Activated naive CD4-positive, alpha-beta T cell treated with anti-CD3 and anti-CD28 coated beads for 36 hours (primary cell): ENCODE measurements at regions not wholly inside any gene's neighbourhood (a gene's known extent, or its start where the extent isn't known, plus 50 kb on each side); places are given as distances from the start of the nearest gene placed in this dataset.
"Not testable (repeated sequence)": the region's sequence is repeated elsewhere in the genome, so short reads cannot be mapped to it uniquely, and the experiment has no call there.

Source experiments
- CTCF ChIA-PET: fragments of 350-600 bp; sonication (Branson Sonifier 250); formaldehyde crosslinking; loops from one replicate; lab custom pipeline; 2021; ENCODE audit warnings: antibody characterized with exemption; lab: Charles Lee
- DNase-seq: peaks from one replicate; pipeline ENCODE4 v3.0.0-alpha.2; 2020
- H3K27ac Mint-ChIP-seq: one replicate; pipeline ENCODE4 v1.8.0; 2021; ENCODE audit warnings: mild to moderate bottlenecking, mixed read lengths
- H3K27me3 Mint-ChIP-seq: one replicate; pipeline ENCODE4 v1.8.0; 2021; ENCODE audit warnings: low read depth, mixed read lengths
- H3K36me3 Mint-ChIP-seq: one replicate; pipeline ENCODE4 v1.8.0; 2021; ENCODE audit warnings: low read depth, mixed read lengths
- H3K4me1 Mint-ChIP-seq: one replicate; pipeline ENCODE4 v1.8.0; 2021; ENCODE audit warnings: low read depth, mixed read lengths
- H3K4me3 Mint-ChIP-seq: one replicate; pipeline ENCODE4 v1.8.0; 2021; ENCODE audit warnings: mild to moderate bottlenecking, moderate library complexity, mixed read lengths
- H3K9me3 Mint-ChIP-seq: one replicate; pipeline ENCODE4 v1.8.0; 2021; ENCODE audit warnings: mixed read lengths
- intact Hi-C: fragments of 100-400 bp; cut with micrococcal nuclease; formaldehyde crosslinking; loops from one replicate; pipeline ENCODE4 v1.15.1; 2023

DNA sequence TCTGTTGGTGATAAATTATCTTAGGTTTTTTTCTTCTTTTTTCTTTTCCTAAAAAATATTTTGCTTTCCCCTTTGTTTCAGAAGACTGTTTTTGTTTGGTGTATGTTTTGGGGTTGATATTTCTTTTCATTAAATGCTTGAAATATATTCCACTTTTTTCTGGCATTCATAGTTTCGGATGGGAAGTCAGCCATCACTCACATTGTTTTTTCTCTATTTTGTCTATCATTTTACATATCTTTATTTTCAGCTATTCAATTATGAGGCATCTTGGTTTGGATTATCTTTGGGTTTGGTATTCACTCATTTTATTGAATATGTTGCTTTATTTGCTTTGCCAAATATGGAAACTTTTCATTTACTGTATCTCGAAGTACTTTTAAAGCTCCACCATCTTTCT is 600.5 kb upstream of the EYS start:
- intact Hi-C loops, result no loop called here
- H3K4me1 Mint-ChIP-seq, result no peaks in the 10 kb centered on the region
- no peak for DNase-seq
- peaks cover 12% of the 10 kb centered on the region for H3K9me3 Mint-ChIP-seq
- H3K27me3 Mint-ChIP-seq, result no peaks in the 10 kb centered on the region
- H3K4me3 Mint-ChIP-seq, result no peak overlapping the region
- CTCF ChIA-PET, result no interaction called here
- no peaks in the 10 kb centered on the region for H3K36me3 Mint-ChIP-seq
- H3K27ac Mint-ChIP-seq, result no peak overlapping the region

DNA sequence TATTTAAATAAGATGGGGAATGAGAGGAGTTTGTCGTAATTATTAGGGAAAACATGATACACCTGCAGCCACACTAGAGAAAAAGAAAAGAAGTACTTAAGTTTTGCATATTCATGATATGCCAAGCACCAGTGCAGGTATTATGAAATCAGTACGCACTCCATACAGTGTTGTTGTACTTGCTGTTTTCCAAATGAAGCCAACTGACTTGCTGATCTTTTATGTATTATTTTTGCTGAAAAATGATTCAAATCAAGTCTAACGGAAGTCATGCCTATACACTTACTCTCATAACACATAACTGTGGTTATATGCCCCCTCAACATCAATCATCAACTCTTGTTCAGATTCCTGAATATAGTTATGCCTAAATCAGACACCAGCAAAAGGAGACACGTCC is 584.9 kb upstream of the EYS start:
- H3K27me3 Mint-ChIP-seq, result no peaks in the 10 kb centered on the region
- DNase-seq, result no peak
- peaks cover 6% of the 10 kb centered on the region for H3K9me3 Mint-ChIP-seq

DNA sequence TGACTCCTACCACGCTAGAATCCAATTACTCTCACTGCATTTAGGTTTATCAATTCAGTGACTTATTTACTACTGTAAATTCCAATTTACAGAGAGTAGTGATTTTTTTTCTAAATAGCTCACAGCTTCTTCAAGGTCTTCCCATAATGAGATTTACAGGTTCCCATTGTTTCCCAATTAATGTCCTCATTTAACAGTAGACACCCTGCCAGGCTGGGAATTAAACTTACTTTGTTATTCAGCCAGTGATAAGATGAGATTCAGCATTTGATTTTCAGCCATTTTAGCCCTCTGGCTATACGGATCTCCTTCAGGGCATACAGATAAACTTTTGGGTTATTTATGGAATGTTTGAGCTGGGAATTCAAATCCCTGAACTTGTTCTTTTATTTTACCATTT is 582.9 kb upstream of the EYS start:
- H3K27ac Mint-ChIP-seq, result no peak overlapping the region
- CTCF ChIA-PET, result no interaction called here
- DNase-seq, result no peak
- H3K9me3 Mint-ChIP-seq, result peaks cover 5% of the 10 kb centered on the region
- no peaks in the 10 kb centered on the region for H3K4me1 Mint-ChIP-seq
- intact Hi-C loops, result no loop called here
- H3K4me3 Mint-ChIP-seq, result no peak overlapping the region
- H3K27me3 Mint-ChIP-seq, result no peaks in the 10 kb centered on the region
- H3K36me3 Mint-ChIP-seq, result no peaks in the 10 kb centered on the region

More for the DNA sequence above, 584.9 kb upstream of the EYS start:
- Mint-ChIP-seq H3K36me3 (no peaks in the 10 kb centered on the region), H3K4me1 (no peaks in the 10 kb centered on the region), H3K27ac (no peak overlapping the region), H3K4me3 (no peak overlapping the region)
- CTCF ChIA-PET, result no interaction called here
- intact Hi-C loops, result no loop called here

DNA sequence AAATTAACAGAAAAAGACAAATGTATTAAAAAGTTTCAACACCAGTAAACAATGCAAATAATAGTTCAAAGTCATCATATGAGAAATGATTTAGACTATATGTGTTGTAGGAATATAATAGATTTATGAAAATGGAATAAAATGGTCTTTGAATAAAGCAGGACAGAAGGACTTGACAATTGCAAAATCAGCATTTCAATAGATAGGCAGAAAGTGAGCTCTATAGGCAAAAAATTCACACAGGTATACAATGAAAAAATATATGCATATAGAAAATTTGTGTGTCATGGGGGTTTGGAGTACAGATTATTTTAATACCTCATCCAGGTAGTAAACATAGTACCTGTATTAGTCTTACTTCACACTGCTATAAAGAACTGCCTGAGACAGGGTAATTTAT is 571.1 kb upstream of the EYS start:
- Mint-ChIP-seq H3K4me1 (no peaks in the 10 kb centered on the region), H3K36me3 (no peaks in the 10 kb centered on the region), H3K27me3 (no peaks in the 10 kb centered on the region), H3K9me3 (peaks cover 4% of the 10 kb centered on the region), H3K4me3 (no peak overlapping the region), H3K27ac (no peak overlapping the region)
- no peak for DNase-seq
- CTCF ChIA-PET, result no interaction called here
- intact Hi-C loops, result no loop called here

DNA sequence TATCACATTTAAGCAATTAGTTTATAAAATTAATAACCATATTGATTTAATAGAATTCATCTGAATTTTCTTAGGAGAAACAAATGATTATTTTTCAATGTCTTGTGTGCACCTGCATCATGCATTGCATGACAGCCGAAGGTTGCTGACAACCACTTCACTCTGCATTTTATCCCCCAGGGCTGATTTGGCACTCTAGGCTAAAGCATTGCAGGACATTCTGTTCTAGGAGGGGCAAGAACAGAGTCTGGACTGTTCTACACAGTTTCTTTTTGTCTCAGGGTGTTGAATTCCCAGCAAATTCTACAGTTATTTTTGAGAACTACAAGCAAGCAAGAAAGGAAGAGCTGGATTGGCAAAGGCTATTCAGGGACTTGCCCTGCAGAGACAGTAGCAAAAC is 570.4 kb upstream of the EYS start:
- intact Hi-C loops, result no loop called here
- no peak overlapping the region for H3K4me3 Mint-ChIP-seq
- no peak overlapping the region for H3K27ac Mint-ChIP-seq
- no peaks in the 10 kb centered on the region for H3K27me3 Mint-ChIP-seq
- H3K4me1 Mint-ChIP-seq, result no peaks in the 10 kb centered on the region
- peaks cover 4% of the 10 kb centered on the region for H3K9me3 Mint-ChIP-seq
- no peaks in the 10 kb centered on the region for H3K36me3 Mint-ChIP-seq
- CTCF ChIA-PET, result no interaction called here
- DNase-seq, result no peak

DNA sequence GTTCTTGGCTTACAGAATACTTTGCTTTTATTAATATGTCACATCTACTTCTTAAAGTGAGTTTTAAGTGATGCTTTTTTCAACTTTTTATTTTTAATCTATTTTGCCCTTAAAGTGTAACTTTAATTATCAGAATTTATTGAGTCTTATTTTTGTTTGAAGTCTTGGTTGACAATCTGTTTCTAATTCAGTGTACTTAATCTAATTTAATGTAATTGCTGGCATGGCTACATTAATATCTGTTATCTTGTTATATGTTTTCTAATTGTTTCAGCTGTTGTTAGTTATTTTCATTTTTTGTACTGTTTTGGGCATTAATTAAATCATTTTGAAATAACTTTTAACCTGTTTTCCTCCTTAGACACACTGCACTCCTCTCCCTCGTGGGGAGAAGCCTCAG is 558.7 kb upstream of the EYS start:
- H3K9me3 Mint-ChIP-seq, result peaks cover 5% of the 10 kb centered on the region
- no peak overlapping the region for H3K27ac Mint-ChIP-seq
- no peaks in the 10 kb centered on the region for H3K27me3 Mint-ChIP-seq
- no peak for DNase-seq
- CTCF ChIA-PET, result no interaction called here
- H3K36me3 Mint-ChIP-seq, result no peaks in the 10 kb centered on the region
- intact Hi-C loops, result no loop called here
- no peak overlapping the region for H3K4me3 Mint-ChIP-seq
- H3K4me1 Mint-ChIP-seq, result no peaks in the 10 kb centered on the region

DNA sequence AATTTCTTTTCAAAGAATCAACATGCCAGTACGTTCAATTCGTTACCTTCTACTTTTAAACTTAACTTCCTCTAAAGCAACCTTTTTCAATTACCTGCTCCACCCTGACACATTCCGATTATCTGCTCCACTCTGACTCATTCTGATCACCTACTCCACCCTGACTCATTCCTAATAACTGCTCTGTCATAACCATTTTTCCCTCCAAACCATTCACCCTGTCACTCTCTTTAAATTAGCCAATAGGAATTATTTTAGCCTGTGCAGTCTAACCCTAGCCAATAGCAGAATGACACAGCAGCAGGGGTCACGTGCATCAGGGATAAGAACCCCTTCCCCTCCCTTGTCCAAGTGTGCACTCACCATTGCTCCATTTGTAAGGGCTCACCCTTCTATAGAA is 557.4 kb upstream of the EYS start:
- Mint-ChIP-seq H3K36me3 (no peaks in the 10 kb centered on the region), H3K4me1 (no peaks in the 10 kb centered on the region), H3K9me3 (peaks cover 13% of the 10 kb centered on the region), H3K27ac (no peak overlapping the region), H3K27me3 (no peaks in the 10 kb centered on the region), H3K4me3 (no peak overlapping the region)
- intact Hi-C loops, result no loop called here
- no peak for DNase-seq
- CTCF ChIA-PET, result no interaction called here

DNA sequence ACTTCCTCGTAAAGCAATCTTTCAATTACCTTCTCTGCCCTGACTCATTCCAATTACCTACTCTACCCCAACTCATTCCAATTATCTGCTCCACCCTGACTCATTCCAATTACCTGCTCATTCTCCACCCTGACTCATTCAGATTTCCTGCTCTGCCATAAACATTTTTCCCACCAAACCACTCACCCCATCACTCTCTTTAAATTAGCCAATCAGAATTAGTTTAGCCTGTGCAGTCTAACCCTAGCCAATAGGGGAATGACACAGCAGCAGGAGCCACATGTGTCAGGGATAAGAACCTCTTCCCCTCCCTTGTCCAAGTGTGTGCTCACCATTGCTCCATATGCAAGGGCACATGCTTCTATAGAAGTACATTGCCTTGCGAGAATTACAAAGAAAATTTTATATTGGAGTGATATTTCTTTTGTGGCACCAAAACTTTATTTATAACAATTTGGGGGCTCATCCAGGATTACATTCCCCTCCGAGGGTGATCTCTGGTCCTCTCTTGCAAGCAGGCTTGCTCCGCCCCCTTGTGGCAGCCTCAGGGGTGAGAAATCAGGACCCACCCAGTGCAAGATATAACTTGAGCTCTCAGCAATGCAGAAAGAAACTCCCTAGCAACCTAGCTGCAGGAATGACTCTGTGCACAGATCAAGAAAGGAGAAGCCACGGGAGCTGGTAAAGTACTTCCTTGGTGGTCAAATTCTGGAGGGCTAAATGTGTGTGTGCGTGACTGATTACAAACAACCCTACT is 551.9 kb upstream of the EYS start:
- H3K4me1 Mint-ChIP-seq, H3K4me3 Mint-ChIP-seq, H3K27me3 Mint-ChIP-seq, H3K27ac Mint-ChIP-seq, CTCF ChIA-PET, H3K36me3 Mint-ChIP-seq, DNase-seq, intact Hi-C loops: not testable (repeated sequence)
- H3K9me3 Mint-ChIP-seq, result peaks cover 23% of the 10 kb centered on the region

DNA sequence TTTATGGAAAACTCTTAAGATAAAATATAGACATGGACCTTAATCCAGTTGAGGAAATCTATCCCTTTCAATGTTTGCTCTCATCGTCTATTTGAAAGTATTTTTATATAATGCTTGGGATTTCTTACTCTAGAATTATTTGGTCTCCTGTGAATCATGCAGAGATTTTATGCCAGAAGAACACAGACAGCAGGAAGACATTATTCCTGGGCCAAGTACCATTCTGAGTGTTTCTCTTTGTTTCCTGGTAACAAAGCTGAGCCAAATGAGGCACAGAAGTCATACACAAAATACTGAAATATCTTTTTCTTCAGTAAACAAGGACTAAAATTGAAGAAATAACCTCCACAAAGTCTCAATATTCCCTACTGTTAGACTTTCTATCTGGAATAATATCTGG is 538.2 kb upstream of the EYS start:
- CTCF ChIA-PET, result no interaction called here

DNA sequence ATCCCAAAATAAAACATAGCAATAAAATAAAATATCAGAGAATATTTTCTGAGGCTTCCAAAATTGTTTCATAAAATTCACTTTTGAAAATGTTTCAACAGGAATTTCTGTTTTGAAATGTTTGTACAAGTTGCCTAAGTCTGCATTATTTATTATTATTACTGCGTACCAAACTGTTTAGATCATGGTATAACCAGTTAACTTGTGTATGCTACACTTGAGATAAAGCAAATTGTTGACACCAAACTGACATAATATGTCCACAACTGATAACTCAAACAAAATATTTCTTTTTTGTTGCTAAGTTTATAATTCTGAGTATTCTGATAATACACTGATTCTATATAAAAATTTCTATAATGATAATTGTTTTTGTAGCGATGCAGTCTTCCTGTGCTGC is 531.8 kb upstream of the EYS start:
- Mint-ChIP-seq H3K27ac (no peak overlapping the region), H3K4me3 (no peak overlapping the region), H3K4me1 (no peaks in the 10 kb centered on the region), H3K27me3 (no peaks in the 10 kb centered on the region), H3K9me3 (no peaks in the 10 kb centered on the region), H3K36me3 (no peaks in the 10 kb centered on the region)
- intact Hi-C loops, result no loop called here
- CTCF ChIA-PET, result no interaction called here
- no peak for DNase-seq

More for the DNA sequence above, 538.2 kb upstream of the EYS start:
- H3K4me1 Mint-ChIP-seq, result no peaks in the 10 kb centered on the region
- intact Hi-C loops, result no loop called here
- H3K9me3 Mint-ChIP-seq, result peaks cover 9% of the 10 kb centered on the region
- no peak for DNase-seq
- H3K27me3 Mint-ChIP-seq, result no peaks in the 10 kb centered on the region
- H3K4me3 Mint-ChIP-seq, result no peak overlapping the region
- H3K36me3 Mint-ChIP-seq, result no peaks in the 10 kb centered on the region
- H3K27ac Mint-ChIP-seq, result no peak overlapping the region

DNA sequence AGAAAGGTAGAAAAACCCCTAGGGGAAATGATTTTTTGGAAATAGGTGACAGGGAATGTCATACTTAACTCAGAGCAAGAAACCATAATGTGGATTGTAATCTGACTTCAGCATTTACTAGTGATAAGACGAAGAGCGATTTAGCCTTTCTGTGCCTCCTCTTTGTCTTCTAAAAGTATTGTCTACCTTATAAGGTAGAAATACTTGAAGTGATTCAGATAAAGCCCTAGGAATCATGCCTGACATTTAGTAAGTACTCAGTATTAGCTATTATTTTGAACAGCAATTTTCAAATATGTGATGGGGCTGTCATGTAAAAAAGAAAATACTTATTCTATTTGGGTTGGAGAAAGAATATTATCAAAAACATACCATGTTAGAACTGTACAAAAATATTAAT is 525.9 kb upstream of the EYS start:
- H3K36me3 Mint-ChIP-seq, result no peaks in the 10 kb centered on the region
- H3K9me3 Mint-ChIP-seq, result peaks cover 1% of the 10 kb centered on the region
- DNase-seq, result no peak
- no peak overlapping the region for H3K4me3 Mint-ChIP-seq
- CTCF ChIA-PET, result no interaction called here
- no peaks in the 10 kb centered on the region for H3K27me3 Mint-ChIP-seq
- intact Hi-C loops, result no loop called here
- no peaks in the 10 kb centered on the region for H3K4me1 Mint-ChIP-seq
- no peak overlapping the region for H3K27ac Mint-ChIP-seq

DNA sequence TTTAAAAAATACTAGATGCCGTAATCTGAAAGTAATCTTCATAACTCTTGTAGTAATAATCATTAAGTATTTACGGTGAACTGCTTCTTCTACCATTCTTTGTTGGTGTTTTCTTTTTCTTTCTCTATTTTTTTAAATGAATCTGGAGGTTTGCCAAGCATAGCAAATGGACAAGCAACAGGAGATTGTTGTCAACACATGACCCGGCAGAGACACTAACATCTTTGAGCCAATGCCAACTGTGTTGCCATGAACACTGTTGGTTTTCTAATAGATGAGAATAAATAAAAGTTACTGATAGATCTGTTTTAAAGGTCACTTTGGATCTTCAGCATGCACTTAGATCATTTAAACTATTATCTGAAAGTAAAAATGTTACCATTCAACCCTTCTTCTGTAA is 523.6 kb upstream of the EYS start:
- CTCF ChIA-PET, result no interaction called here
- no peaks in the 10 kb centered on the region for H3K4me1 Mint-ChIP-seq
- intact Hi-C loops, result no loop called here

DNA sequence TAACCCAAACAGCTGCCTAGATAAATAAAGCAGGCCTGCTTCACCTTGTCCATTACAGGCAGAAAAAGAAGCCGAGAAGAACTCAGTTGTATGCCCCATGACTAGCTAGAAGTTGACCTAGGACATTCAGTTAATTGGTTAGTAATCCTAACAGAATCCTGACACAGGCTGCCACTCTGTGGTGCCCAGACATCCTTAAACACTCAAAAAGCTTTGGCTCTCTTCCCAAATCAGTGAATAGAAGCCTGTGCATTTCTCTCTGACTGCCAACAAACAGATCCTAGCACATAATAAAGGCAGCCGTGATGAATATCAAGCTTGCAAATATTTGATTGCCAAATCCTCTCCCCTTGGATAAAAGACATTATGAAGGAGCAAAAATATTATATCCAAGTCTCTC is 519.1 kb upstream of the EYS start:
- no peak for DNase-seq
- CTCF ChIA-PET, result no interaction called here
- H3K36me3 Mint-ChIP-seq, result no peaks in the 10 kb centered on the region
- H3K4me3 Mint-ChIP-seq, result no peak overlapping the region
- H3K4me1 Mint-ChIP-seq, result no peaks in the 10 kb centered on the region
- no peaks in the 10 kb centered on the region for H3K27me3 Mint-ChIP-seq
- intact Hi-C loops, result no loop called here
- H3K9me3 Mint-ChIP-seq, result peaks cover 1% of the 10 kb centered on the region
- no peak overlapping the region for H3K27ac Mint-ChIP-seq

More for the DNA sequence above, 523.6 kb upstream of the EYS start:
- H3K4me3 Mint-ChIP-seq, result no peak overlapping the region
- H3K9me3 Mint-ChIP-seq, result peaks cover 1% of the 10 kb centered on the region
- no peak overlapping the region for H3K27ac Mint-ChIP-seq
- H3K27me3 Mint-ChIP-seq, result no peaks in the 10 kb centered on the region
- no peak for DNase-seq
- H3K36me3 Mint-ChIP-seq, result no peaks in the 10 kb centered on the region
